ENCODE measurements at regions not wholly inside any gene's neighbourhood (a gene's known extent, or its start where the extent isn't known, plus 50 kb on each side); places are given as distances from the start of the nearest gene placed in this dataset.

- no peaks in the 10 kb centered on the region for H3K27me3 ChIP-seq
- intact Hi-C loops (cut with DNase I) = no loop called here
- no peaks in the 10 kb centered on the region for H3K4me1 ChIP-seq
- H3K9me3 ChIP-seq = no peaks in the 10 kb centered on the region
- no peak for DNase-seq
- TF ChIP-seq POLR2A (IDR thresholded peaks at IDR 0.05) = no peak
- TF ChIP-seq CTCF (IDR thresholded peaks at IDR 0.05) = no peak
- WGBS, 2 donors = 52 to 59% methylated on average over 4 of the region's 4 CpGs
- no peaks in the 10 kb centered on the region for H3K36me3 ChIP-seq
- H3K27ac ChIP-seq = no peak overlapping the region
- no peak overlapping the region for H3K4me3 ChIP-seq
These were observed 733.9 kb upstream of the ARGLU1 start for GRCh38 chr13:107301724-107302374.

- Histone ChIP-seq H3K36me3 (no peaks in the 10 kb centered on the region), H3K9me3 (no peaks in the 10 kb centered on the region), H3K27ac (no peak overlapping the region), H3K4me3 (no peak overlapping the region), H3K4me1 (no peaks in the 10 kb centered on the region), H3K27me3 (no peaks in the 10 kb centered on the region)
- no peak for DNase-seq
- 48 to 53% methylated on average over 5 of the region's 5 CpGs for WGBS, 2 donors
- intact Hi-C loops (cut with DNase I) = no loop called here
- TF ChIP-seq CTCF (IDR thresholded peaks at IDR 0.05) = no peak
- TF ChIP-seq POLR2A (IDR thresholded peaks at IDR 0.05) = no peak
These were observed 731.8 kb upstream of the ARGLU1 start for GRCh38 chr13:107299717-107300116.

- Histone ChIP-seq H3K9me3 (no peaks in the 10 kb centered on the region), H3K4me3 (no peak overlapping the region), H3K4me1 (no peaks in the 10 kb centered on the region), H3K36me3 (no peaks in the 10 kb centered on the region), H3K27ac (no peak overlapping the region), H3K27me3 (no peaks in the 10 kb centered on the region)
- TF ChIP-seq POLR2A (IDR thresholded peaks at IDR 0.05) (no peak), CTCF (IDR thresholded peaks at IDR 0.05) (no peak)
- DNase-seq = no peak
- intact Hi-C loops (cut with DNase I) = no loop called here
- WGBS, 2 donors = 58 to 59% methylated on average over 4 of the region's 4 CpGs
These were observed 728.9 kb upstream of the ARGLU1 start for GRCh38 chr13:107296804-107297203.

GRCh38 chr13:107295416-107296140 is 727.6 kb upstream of the ARGLU1 start:
- Histone ChIP-seq H3K4me3 (no peak overlapping the region), H3K27ac (no peak overlapping the region), H3K4me1 (no peaks in the 10 kb centered on the region), H3K36me3 (no peaks in the 10 kb centered on the region), H3K9me3 (no peaks in the 10 kb centered on the region), H3K27me3 (no peaks in the 10 kb centered on the region)
- WGBS, 2 donors = 65 to 68% methylated on average over 2 of the region's 2 CpGs
- TF ChIP-seq CTCF (IDR thresholded peaks at IDR 0.05) = no peak
- TF ChIP-seq POLR2A (IDR thresholded peaks at IDR 0.05) = no peak
- intact Hi-C loops (cut with DNase I) = no loop called here
- no peak for DNase-seq

GRCh38 chr13:107293924-107294323 is 726.0 kb upstream of the ARGLU1 start:
- no peaks in the 10 kb centered on the region for H3K36me3 ChIP-seq
- no peaks in the 10 kb centered on the region for H3K9me3 ChIP-seq
- 68 to 87% methylated on average over 3 of the region's 3 CpGs for WGBS, 2 donors
- no peaks in the 10 kb centered on the region for H3K4me1 ChIP-seq
- TF ChIP-seq CTCF (IDR thresholded peaks at IDR 0.05) = no peak
- TF ChIP-seq POLR2A (IDR thresholded peaks at IDR 0.05) = no peak
- no peak overlapping the region for H3K4me3 ChIP-seq
- DNase-seq = no peak
- no peaks in the 10 kb centered on the region for H3K27me3 ChIP-seq
- intact Hi-C loops (cut with DNase I) = no loop called here
- no peak overlapping the region for H3K27ac ChIP-seq
